K562 (cell line): ENCODE measurements at regions not wholly inside any gene's neighbourhood (a gene's known extent, or its start where the extent isn't known, plus 50 kb on each side); places are given as distances from the start of the nearest gene placed in this dataset.

Experiments
- ATAC-seq: fragments of 200-7000 bp; cut with Tn5 transposase; 3 replicates; pipeline ENCODE4 v1.9.1; 2020; ENCODE audit warnings: moderate library complexity
- BruUV-seq: library from RNA; stranded (reverse); fragments of 400-500 nt; replicated peaks from 2 replicates; lab custom pipeline; 2021; lab: Mats Ljungman, UMichigan
- CTCF ChIA-PET: fragments of 300-600 bp; formaldehyde crosslinking; extraction: SDS; loops from one replicate; lab custom pipeline; 2021; ENCODE audit warnings: low intra/inter-chr PET ratio; lab: Yijun Ruan, JAX
- POLR2A ChIA-PET: fragments of 300-600, 350-650 bp; sonication (Branson Sonifier 250); formaldehyde crosslinking; extraction: SDS; loops from one replicate; lab custom pipeline; 2021; ENCODE audit warnings: antibody characterized with exemption, inconsistent platforms; lab: Yijun Ruan, JAX
- DNase-seq, 4 experiments: peaks; one replicate each; pipeline versions ENCODE4 v3.0.0 to v3.0.0-alpha.2; 2011 to 2018; ENCODE audit warnings: low spot score in 3 of 4, mixed read lengths in 3 of 4; ENCODE audit errors: extremely low read depth in 1 of 4
- FAIRE-seq: peaks from 2 replicates; lab custom pipeline; 2011; peaks lifted over from hg19 to GRCh38; lab: Jason Lieb, UNC
- H2AFZ ChIP-seq: 2 replicates; pipeline ENCODE4 v1.6.0; 2011; ENCODE audit warnings: low read depth, low read length, control low read depth, inconsistent platforms
- H3K27ac ChIP-seq: fragments of 200-600 bp; 3 replicates; pipeline ENCODE4 v1.8.0; 2011; ENCODE audit warnings: low read depth, mild to moderate bottlenecking, control low read depth, inconsistent platforms, low read length, moderate library complexity, mixed read lengths; ENCODE audit errors: extremely low read depth
- H3K27me3 ChIP-seq, 2 experiments: fragments of 300-600 bp in 1 of 2; 2 replicates in 1 of 2; 3 replicates in 1 of 2; pipeline versions ENCODE4 v1.6.0 to v1.8.0; 2011; ENCODE audit warnings: inconsistent platforms in 2 of 2, low read length in 2 of 2, mild to moderate bottlenecking in 1 of 2, mixed read lengths in 1 of 2, moderate library complexity in 1 of 2; ENCODE audit not compliant: control insufficient read depth in 2 of 2, insufficient read depth in 2 of 2
- H3K36me3 ChIP-seq: fragments of 300-600 bp; 3 replicates; pipeline ENCODE4 v1.8.0; 2011; ENCODE audit warnings: mild to moderate bottlenecking, low read length, inconsistent platforms; ENCODE audit not compliant: control insufficient read depth, insufficient read depth
- H3K4me1 ChIP-seq, 2 experiments: fragments of 200-600 bp in 1 of 2; replicated peaks in 1 of 2; 2 replicates in 1 of 2; 3 replicates in 1 of 2; pipeline versions ENCODE4 v1.5.1 to v1.8.0; 2011; ENCODE audit warnings: inconsistent platforms in 2 of 2, low read length in 2 of 2, mild to moderate bottlenecking in 1 of 2, mixed read lengths in 1 of 2, moderate library complexity in 1 of 2; ENCODE audit not compliant: control insufficient read depth in 2 of 2, insufficient read depth in 2 of 2
- H3K4me2 ChIP-seq: 2 replicates; pipeline ENCODE4 v1.6.1; 2011; ENCODE audit warnings: low read length, control low read depth, inconsistent platforms, mixed read lengths; ENCODE audit not compliant: insufficient read depth
- H3K4me3 ChIP-seq: fragments of 200-600 bp; sonication (generic), shearing (Covaris generic); 2 replicates; pipeline ENCODE4 v1.5.1; 2016; ENCODE audit warnings: control low read depth, inconsistent platforms
- H3K79me2 ChIP-seq: fragments of 200-600 bp; 3 replicates; pipeline ENCODE4 v1.8.0; 2011; ENCODE audit warnings: low read length, inconsistent platforms; ENCODE audit not compliant: control insufficient read depth, insufficient read depth
- H3K9ac ChIP-seq, 2 experiments: 2 replicates each; pipeline versions ENCODE4 v1.6.0 to v1.6.1; 2011; ENCODE audit warnings: low read depth in 2 of 2, low read length in 2 of 2, control low read depth in 1 of 2, inconsistent platforms in 1 of 2, mild to moderate bottlenecking in 1 of 2, mixed read lengths in 1 of 2; ENCODE audit not compliant: insufficient read depth in 1 of 2
- H3K9me1 ChIP-seq: one replicate; pipeline ENCODE4 v1.6.0; 2011; ENCODE audit warnings: inconsistent platforms, mild to moderate bottlenecking, low read length, moderate library complexity; ENCODE audit not compliant: control insufficient read depth, insufficient read depth
- H3K9me3 ChIP-seq: replicated peaks from 2 replicates; pipeline ENCODE4 v1.5.1; 2011; ENCODE audit warnings: low read depth, low read length, inconsistent platforms; ENCODE audit not compliant: control insufficient read depth, insufficient read depth
- H4K20me1 ChIP-seq: replicated peaks from 2 replicates; pipeline ENCODE4 v1.6.1; 2011; ENCODE audit warnings: low read length, inconsistent platforms, mixed read lengths; ENCODE audit not compliant: control insufficient read depth, insufficient read depth
- CTBP1 ChIP-seq: fragments of 450-650 bp; IDR thresholded peaks from 2 replicates; pipeline ENCODE4 v1.6.1; 2016; ENCODE audit warnings: borderline replicate concordance
- KDM1A ChIP-seq, 2 experiments: fragments of 450-650 bp; IDR thresholded peaks; 2 replicates each; pipeline ENCODE4 v1.6.1; 2016; ENCODE audit warnings: mild to moderate bottlenecking in 2 of 2
- SLC30A9 ChIP-seq: fragments of 250-450 bp; sonication (Bioruptor Pico); IDR thresholded peaks from 2 replicates; pipeline ENCODE4 v1.8.0; 2022; ENCODE audit warnings: mild to moderate bottlenecking, moderate library complexity
- SRF ChIP-seq, 2 experiments: fragments of 250-450, 450-650 bp in 1 of 2; sonication (Bioruptor Pico) in 1 of 2; sonication (generic) in 1 of 2; formaldehyde crosslinking; IDR thresholded peaks; 2 replicates each; pipeline versions ENCODE4 v1.5.0 to v1.5.1; 2020 to 2022; ENCODE audit warnings: mild to moderate bottlenecking in 1 of 2, missing genetic modification reagents in 1 of 2
- TRIM24 ChIP-seq, 2 experiments: fragments of 450-650 bp; IDR thresholded peaks; 2 replicates each; pipeline ENCODE4 v1.6.1; 2016
- ZNF764 ChIP-seq: fragments of 250-450 bp; sonication (Bioruptor Pico); IDR thresholded peaks from 2 replicates; pipeline ENCODE4 v1.4.0; 2020; ENCODE audit warnings: low read depth, mild to moderate bottlenecking, moderate library complexity
- WGBS: fragments of 100-300 bp; shearing (Covaris generic); methylation state at CpG from one replicate; pipeline ENCODE4 v1.1.6; 2016; ENCODE audit warnings: low coverage, mixed read lengths; ENCODE audit not compliant: insufficient coverage; ENCODE audit errors: missing lambda C conversion rate; 5-methylcytosine and 5-hydroxymethylcytosine counted together
- in situ Hi-C: fragments of 300-500 bp; cut with MboI; formaldehyde crosslinking; loops from 4 replicates; pipeline ENCODE4 v1.15.0; 2018; ENCODE audit warnings: inconsistent platforms, mixed read lengths
- intact Hi-C: fragments of 100-400 bp; cut with micrococcal nuclease; formaldehyde crosslinking; loops from 2 replicates; pipeline ENCODE4 v1.14.2; 2022
- TF ChIP-seq, protein P1 (sequence below), 2 experiments: IDR thresholded peaks in 1 of 2; conservative IDR thresholded peaks in 1 of 2; 2 replicates each; pipeline ENCODE4 v1.6.1; 2016; ENCODE audit warnings: low read depth in 2 of 2, mild to moderate bottlenecking in 1 of 2, missing compliant biosample characterization in 1 of 2, missing genetic modification characterization in 1 of 2, moderate library complexity in 1 of 2
- TF ChIP-seq, protein P2 (sequence below): fragments of 450-650 bp; formaldehyde crosslinking; IDR thresholded peaks from 2 replicates; pipeline ENCODE4 v1.4.0; 2020; ENCODE audit warnings: mild to moderate bottlenecking, moderate library complexity
- TF ChIP-seq, protein P3 (sequence below), 3 experiments: IDR thresholded peaks in 2 of 3; conservative IDR thresholded peaks in 1 of 3; 2 replicates each; pipeline ENCODE4 v1.5.1; 2011 to 2012; ENCODE audit warnings: low read length in 3 of 3, mild to moderate bottlenecking in 3 of 3, control low read depth in 2 of 3, improper control_type of control experiment in 1 of 3, inconsistent platforms in 1 of 3, low read depth in 1 of 3, mixed read lengths in 1 of 3, moderate library complexity in 1 of 3; ENCODE audit not compliant: insufficient read depth in 2 of 3
- TF ChIP-seq, protein P4 (sequence below): sonication (generic); formaldehyde crosslinking; IDR thresholded peaks from 2 replicates; pipeline ENCODE4 v1.8.0; 2023; ENCODE audit warnings: mild to moderate bottlenecking, missing genetic modification reagents

DNA sequence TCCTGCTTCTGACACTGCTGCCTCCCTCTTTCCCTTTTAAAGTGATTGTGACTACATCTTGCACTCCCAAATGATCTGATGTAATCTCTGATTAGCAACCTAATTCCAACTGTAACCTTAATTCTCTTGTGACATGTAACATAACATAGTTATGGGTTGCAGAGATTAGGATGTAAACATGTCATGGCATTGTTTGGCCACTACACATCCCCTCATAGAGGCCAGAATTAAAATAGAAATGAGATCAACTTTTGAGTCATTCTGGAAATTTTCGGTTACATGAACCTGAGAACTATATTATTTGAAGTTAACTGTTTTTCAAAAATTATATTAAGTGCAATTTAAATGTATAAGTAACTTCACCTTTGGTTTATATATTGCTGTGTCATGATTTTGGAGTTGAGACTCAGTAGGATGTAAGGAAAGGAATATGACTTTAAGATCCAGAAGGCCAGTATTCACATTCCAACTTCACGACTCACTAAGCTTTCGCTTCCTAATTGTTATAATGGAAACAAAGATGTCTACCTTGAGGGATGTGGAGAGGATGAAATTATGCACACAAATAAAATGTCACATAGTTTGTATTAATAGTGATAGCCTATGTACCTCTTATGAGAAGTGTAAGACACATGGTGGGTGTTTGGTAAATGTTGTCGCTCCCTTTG is 611.9 kb upstream of the MAP3K7 start:
- no peaks in the 10 kb centered on the region for H3K27me3 ChIP-seq
- no peak for FAIRE-seq
- H3K4me1 ChIP-seq = no peaks in the 10 kb centered on the region
- WGBS = 0% methylated on average over 4 of the region's 4 CpGs
- no peak overlapping the region for H3K27ac ChIP-seq
- no peaks in the 10 kb centered on the region for H3K36me3 ChIP-seq
- H3K79me2 ChIP-seq = no peaks in the 10 kb centered on the region
- intact Hi-C loops = no loop called here
- H3K9me1 ChIP-seq = no peaks in the 10 kb centered on the region
- H3K9me3 ChIP-seq = no peaks in the 10 kb centered on the region
- no peak overlapping the region for H3K4me3 ChIP-seq
- CTCF ChIA-PET = no interaction called here
- DNase-seq = no peak
- H2AFZ ChIP-seq = no peak overlapping the region
- TF ChIP-seq TRIM24 (IDR thresholded peaks at IDR 0.05) (no peak), SRF (CRISPR knock-in tag; IDR thresholded peaks at IDR 0.05) (no peak), CTBP1 (no peak), KDM1A (IDR thresholded peaks at IDR 0.05) (no peak), ZNF764 (CRISPR knock-in tag) (no peak), SLC30A9 (no peak)
- TF ChIP-seq, protein P1, sequence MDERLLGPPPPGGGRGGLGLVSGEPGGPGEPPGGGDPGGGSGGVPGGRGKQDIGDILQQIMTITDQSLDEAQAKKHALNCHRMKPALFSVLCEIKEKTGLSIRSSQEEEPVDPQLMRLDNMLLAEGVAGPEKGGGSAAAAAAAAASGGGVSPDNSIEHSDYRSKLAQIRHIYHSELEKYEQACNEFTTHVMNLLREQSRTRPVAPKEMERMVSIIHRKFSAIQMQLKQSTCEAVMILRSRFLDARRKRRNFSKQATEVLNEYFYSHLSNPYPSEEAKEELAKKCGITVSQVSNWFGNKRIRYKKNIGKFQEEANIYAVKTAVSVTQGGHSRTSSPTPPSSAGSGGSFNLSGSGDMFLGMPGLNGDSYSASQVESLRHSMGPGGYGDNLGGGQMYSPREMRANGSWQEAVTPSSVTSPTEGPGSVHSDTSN (CRISPR knock-in tag; IDR thresholded peaks at IDR 0.05; ENCODE audit: low read depth) = no peak
- TF ChIP-seq, protein P1 (tag; conservative IDR thresholded peaks at IDR 0.05; ENCODE audit: low read depth) = no peak
- TF ChIP-seq, protein P2, sequence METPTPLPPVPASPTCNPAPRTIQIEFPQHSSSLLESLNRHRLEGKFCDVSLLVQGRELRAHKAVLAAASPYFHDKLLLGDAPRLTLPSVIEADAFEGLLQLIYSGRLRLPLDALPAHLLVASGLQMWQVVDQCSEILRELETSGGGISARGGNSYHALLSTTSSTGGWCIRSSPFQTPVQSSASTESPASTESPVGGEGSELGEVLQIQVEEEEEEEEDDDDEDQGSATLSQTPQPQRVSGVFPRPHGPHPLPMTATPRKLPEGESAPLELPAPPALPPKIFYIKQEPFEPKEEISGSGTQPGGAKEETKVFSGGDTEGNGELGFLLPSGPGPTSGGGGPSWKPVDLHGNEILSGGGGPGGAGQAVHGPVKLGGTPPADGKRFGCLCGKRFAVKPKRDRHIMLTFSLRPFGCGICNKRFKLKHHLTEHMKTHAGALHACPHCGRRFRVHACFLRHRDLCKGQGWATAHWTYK = no peak
- TF ChIP-seq, protein P3, sequence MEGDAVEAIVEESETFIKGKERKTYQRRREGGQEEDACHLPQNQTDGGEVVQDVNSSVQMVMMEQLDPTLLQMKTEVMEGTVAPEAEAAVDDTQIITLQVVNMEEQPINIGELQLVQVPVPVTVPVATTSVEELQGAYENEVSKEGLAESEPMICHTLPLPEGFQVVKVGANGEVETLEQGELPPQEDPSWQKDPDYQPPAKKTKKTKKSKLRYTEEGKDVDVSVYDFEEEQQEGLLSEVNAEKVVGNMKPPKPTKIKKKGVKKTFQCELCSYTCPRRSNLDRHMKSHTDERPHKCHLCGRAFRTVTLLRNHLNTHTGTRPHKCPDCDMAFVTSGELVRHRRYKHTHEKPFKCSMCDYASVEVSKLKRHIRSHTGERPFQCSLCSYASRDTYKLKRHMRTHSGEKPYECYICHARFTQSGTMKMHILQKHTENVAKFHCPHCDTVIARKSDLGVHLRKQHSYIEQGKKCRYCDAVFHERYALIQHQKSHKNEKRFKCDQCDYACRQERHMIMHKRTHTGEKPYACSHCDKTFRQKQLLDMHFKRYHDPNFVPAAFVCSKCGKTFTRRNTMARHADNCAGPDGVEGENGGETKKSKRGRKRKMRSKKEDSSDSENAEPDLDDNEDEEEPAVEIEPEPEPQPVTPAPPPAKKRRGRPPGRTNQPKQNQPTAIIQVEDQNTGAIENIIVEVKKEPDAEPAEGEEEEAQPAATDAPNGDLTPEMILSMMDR (IDR thresholded peaks at IDR 0.05 in 2 of 3, conservative IDR thresholded peaks at IDR 0.05 in 1 of 3; ENCODE audit: insufficient read depth in 2 of 3, low read depth in 1 of 3, low read length in 3 of 3) = no peak
- TF ChIP-seq, protein P4, sequence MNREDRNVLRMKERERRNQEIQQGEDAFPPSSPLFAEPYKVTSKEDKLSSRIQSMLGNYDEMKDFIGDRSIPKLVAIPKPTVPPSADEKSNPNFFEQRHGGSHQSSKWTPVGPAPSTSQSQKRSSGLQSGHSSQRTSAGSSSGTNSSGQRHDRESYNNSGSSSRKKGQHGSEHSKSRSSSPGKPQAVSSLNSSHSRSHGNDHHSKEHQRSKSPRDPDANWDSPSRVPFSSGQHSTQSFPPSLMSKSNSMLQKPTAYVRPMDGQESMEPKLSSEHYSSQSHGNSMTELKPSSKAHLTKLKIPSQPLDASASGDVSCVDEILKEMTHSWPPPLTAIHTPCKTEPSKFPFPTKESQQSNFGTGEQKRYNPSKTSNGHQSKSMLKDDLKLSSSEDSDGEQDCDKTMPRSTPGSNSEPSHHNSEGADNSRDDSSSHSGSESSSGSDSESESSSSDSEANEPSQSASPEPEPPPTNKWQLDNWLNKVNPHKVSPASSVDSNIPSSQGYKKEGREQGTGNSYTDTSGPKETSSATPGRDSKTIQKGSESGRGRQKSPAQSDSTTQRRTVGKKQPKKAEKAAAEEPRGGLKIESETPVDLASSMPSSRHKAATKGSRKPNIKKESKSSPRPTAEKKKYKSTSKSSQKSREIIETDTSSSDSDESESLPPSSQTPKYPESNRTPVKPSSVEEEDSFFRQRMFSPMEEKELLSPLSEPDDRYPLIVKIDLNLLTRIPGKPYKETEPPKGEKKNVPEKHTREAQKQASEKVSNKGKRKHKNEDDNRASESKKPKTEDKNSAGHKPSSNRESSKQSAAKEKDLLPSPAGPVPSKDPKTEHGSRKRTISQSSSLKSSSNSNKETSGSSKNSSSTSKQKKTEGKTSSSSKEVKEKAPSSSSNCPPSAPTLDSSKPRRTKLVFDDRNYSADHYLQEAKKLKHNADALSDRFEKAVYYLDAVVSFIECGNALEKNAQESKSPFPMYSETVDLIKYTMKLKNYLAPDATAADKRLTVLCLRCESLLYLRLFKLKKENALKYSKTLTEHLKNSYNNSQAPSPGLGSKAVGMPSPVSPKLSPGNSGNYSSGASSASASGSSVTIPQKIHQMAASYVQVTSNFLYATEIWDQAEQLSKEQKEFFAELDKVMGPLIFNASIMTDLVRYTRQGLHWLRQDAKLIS (CRISPR knock-in tag) = no peak
- POLR2A ChIA-PET = no interaction called here
- no TSS peak for BruUV-seq
- in situ Hi-C loops = no loop called here
- no peak overlapping the region for H3K4me2 ChIP-seq
- no peaks in the 10 kb centered on the region for H4K20me1 ChIP-seq
- H3K9ac ChIP-seq = no peak overlapping the region
- ATAC-seq = no peak
